AG04450 (cell line): ENCODE measurements at regions not wholly inside any gene's neighbourhood (a gene's known extent, or its start where the extent isn't known, plus 50 kb on each side); places are given as distances from the start of the nearest gene placed in this dataset.

ENCODE experiments used
- CTCF ChIA-PET: fragments of 300-600, 350-600 bp; formaldehyde crosslinking; extraction: SDS; loops from one replicate; lab custom pipeline; 2022; ENCODE audit warnings: antibody characterized with exemption, inconsistent platforms; lab: Charles Lee
- POLR2A ChIA-PET: fragments of 350-600 bp; formaldehyde crosslinking; extraction: SDS; loops from one replicate; lab custom pipeline; 2021; ENCODE audit warnings: antibody characterized with exemption, inconsistent platforms; lab: Yijun Ruan, JAX
- DNase-seq: peaks from one replicate; pipeline ENCODE4 v3.0.0-alpha.2; 2011; ENCODE audit warnings: low read depth, low spot score
- H3K27ac ChIP-seq: one replicate; pipeline ENCODE4 v1.5.1; 2012; ENCODE audit warnings: low read depth, low read length, control low read depth
- H3K27me3 ChIP-seq: one replicate; pipeline ENCODE4 v1.6.0; 2012; ENCODE audit warnings: low read length; ENCODE audit not compliant: control insufficient read depth, insufficient read depth
- H3K4me3 ChIP-seq: 2 replicates; pipeline ENCODE4 v1.5.1; 2011; ENCODE audit warnings: mild to moderate bottlenecking, low read depth, low read length, control low read depth
- H3K9me3 ChIP-seq: 2 replicates; pipeline ENCODE4 v1.5.1; 2012; ENCODE audit warnings: low read length; ENCODE audit not compliant: control insufficient read depth, insufficient read depth
- TF ChIP-seq, protein P1 (sequence below): IDR thresholded peaks from 2 replicates; pipeline ENCODE4 v1.5.1; 2011; ENCODE audit warnings: low read depth, low read length, control low read depth, inconsistent platforms

DNA sequence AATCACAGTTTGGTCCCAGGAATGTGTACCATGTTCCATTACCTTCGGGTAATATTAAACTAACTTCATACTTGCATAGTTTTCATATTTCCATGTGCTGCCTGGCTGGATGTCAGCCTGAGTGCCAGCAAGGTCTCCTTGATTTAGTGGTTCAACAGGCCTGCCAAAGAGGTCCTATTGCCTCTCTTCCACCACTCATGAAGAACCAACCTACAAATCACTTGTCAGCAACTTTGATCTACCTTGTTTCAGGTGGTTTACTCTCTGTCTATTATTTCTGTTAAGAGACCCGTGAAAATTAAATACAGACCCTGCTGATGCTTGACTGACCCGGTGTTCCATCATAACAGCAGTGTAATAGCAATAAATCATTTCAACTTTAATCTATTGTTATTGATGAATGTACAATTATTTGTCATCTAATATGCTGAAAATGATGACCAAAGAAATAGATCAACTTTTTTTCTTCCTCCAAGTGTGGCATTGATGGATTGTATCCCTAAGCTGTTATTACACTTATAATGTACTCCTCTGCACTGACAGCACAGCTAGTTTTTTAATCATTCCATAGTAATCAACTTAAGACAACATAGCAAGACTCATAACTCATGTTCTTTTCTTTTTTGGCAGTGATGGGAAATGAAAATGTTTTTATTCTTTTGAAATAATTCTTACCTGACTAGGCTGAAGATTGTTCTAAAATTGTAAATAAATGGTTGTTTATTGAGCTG lies 1220.2 kb upstream of the ACVR2A start:
- H3K27me3 ChIP-seq: no peaks in the 10 kb centered on the region
- H3K27ac ChIP-seq: no peak overlapping the region
- no peak for DNase-seq
- POLR2A ChIA-PET: no interaction called here
- no peak overlapping the region for H3K4me3 ChIP-seq
- TF ChIP-seq, protein P1, sequence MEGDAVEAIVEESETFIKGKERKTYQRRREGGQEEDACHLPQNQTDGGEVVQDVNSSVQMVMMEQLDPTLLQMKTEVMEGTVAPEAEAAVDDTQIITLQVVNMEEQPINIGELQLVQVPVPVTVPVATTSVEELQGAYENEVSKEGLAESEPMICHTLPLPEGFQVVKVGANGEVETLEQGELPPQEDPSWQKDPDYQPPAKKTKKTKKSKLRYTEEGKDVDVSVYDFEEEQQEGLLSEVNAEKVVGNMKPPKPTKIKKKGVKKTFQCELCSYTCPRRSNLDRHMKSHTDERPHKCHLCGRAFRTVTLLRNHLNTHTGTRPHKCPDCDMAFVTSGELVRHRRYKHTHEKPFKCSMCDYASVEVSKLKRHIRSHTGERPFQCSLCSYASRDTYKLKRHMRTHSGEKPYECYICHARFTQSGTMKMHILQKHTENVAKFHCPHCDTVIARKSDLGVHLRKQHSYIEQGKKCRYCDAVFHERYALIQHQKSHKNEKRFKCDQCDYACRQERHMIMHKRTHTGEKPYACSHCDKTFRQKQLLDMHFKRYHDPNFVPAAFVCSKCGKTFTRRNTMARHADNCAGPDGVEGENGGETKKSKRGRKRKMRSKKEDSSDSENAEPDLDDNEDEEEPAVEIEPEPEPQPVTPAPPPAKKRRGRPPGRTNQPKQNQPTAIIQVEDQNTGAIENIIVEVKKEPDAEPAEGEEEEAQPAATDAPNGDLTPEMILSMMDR: no peak
- H3K9me3 ChIP-seq: no peaks in the 10 kb centered on the region
- CTCF ChIA-PET: no interaction called here

DNA sequence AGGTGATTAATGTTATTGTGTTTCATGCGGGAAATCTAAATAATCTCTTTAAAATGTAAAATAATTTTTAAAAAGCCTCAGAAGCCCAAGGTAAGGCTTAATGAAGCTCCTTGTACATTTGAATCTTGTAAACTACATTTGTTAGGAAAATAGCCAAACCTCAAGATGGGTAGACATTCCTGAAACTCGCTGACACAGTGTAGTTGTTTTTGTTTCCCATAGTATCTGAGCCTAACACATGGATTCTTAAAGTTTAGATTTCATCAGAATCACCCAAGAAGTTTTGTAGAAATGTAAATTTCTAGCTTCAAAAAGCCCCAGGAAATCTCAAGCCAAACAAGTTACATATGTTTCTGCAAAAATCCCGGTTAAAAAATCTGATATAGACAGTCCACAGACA lies 1221.1 kb upstream of the ACVR2A start:
- no peaks in the 10 kb centered on the region for H3K9me3 ChIP-seq
- ChIA-PET CTCF (no interaction called here), POLR2A (interaction anchor here (1.0 kb wide), 1 partner anchor 21 kb away, joined by 5 read pairs; no protein-coding TSS in a partner anchor)
- peak; percentile 48 for DNase-seq
- TF ChIP-seq, protein P1: no peak
- H3K27me3 ChIP-seq: no peaks in the 10 kb centered on the region
- no peak overlapping the region for H3K27ac ChIP-seq
- H3K4me3 ChIP-seq: no peak overlapping the region

DNA sequence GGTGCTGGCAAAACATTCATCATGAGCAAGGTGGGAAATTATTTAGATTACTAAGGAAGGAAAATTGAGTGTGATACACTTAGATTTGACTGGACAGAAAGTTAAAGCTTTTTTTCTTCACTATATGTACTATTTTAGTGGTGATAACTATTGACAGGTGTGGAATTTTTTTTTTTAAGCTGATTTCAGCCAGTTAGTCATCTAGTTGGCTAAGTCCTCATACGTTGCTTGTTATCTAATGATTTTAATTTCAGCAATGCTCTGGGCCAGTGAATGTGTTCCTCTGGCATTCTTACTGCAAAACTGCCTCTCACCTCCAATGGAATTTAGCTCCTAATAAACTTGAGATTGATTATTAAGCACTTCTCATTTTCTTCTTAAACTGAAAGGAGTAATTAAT lies 1223.2 kb upstream of the ACVR2A start:
- no peak for DNase-seq
- ChIA-PET POLR2A (no interaction called here), CTCF (no interaction called here)
- no peak overlapping the region for H3K27ac ChIP-seq
- H3K9me3 ChIP-seq: no peaks in the 10 kb centered on the region
- H3K27me3 ChIP-seq: no peaks in the 10 kb centered on the region
- no peak overlapping the region for H3K4me3 ChIP-seq
- TF ChIP-seq, protein P1: no peak

DNA sequence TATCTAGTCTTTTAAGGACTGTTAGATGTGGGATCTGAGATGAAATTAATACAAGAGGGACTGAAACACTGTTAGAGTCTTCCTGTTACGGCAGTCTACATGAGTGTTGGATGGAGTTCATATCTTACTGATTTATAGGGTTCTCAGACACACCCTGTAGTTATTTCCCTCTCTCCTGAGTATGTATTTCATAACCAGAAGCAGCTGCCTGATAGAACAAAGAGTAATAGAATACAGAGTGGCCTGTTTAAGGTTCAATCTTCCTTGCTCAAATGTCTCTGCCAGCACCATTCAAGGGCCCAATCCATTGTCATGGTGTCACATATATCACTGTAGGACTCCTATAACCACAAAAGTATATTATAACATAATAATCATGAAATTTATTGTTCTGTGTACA lies 1229.1 kb upstream of the ACVR2A start:
- no peak for DNase-seq
- H3K27ac ChIP-seq: no peak overlapping the region
- TF ChIP-seq, protein P1: no peak
- CTCF ChIA-PET: no interaction called here
- H3K27me3 ChIP-seq: no peaks in the 10 kb centered on the region
- H3K4me3 ChIP-seq: no peak overlapping the region
- POLR2A ChIA-PET: no interaction called here
- no peaks in the 10 kb centered on the region for H3K9me3 ChIP-seq

DNA sequence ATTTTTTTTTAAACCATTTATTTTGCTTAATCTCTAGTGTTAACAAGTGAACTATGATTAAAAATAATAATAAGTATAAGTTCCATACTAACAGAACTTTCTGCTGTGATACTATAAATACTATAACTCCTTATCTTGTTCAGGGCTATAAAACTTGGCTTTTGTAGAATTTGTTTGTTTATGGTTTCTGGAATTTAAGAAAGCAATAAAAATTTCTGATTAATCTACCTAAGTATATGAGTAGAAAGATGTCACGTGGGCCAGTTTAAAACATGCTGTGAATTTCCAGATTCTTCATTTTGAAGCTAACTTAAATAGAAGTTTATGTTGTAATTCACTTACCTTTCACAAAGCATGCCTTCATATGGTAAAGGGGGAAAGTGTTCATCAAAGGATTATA lies 1236.3 kb upstream of the ACVR2A start:
- no peaks in the 10 kb centered on the region for H3K27me3 ChIP-seq
- POLR2A ChIA-PET: no interaction called here
- TF ChIP-seq, protein P1: no peak
- no peak overlapping the region for H3K4me3 ChIP-seq
- no peak for DNase-seq
- H3K27ac ChIP-seq: no peak overlapping the region
- no peaks in the 10 kb centered on the region for H3K9me3 ChIP-seq
- CTCF ChIA-PET: no interaction called here
